ENCODE measurements at regions not wholly inside any gene's neighbourhood (a gene's known extent, or its start where the extent isn't known, plus 50 kb on each side); places are given as distances from the start of the nearest gene placed in this dataset.

- no peaks in the 10 kb centered on the region for H4K20me1 ChIP-seq (ENCODE audit: insufficient read depth)
- ChIA-PET POLR2A (no interaction called here), RAD21 (ENCODE audit: low non-redundant PET in 1 of 2, low total read pairs in 2 of 2, uncharacterized antibody in 2 of 2, unreplicated experiment in 2 of 2) (no interaction called here), CTCF (no interaction called here)
- no peaks in the 10 kb centered on the region for H3K79me2 ChIP-seq (ENCODE audit: insufficient read depth, low read length)
- 0 out of 2 replicates have a peak, but pooled peaks have one; percentile 13 for TF ChIP-seq ELF1 (IDR thresholded peaks at IDR 0.05; ENCODE audit: borderline replicate concordance, low read depth)
- TF ChIP-seq JUND (IDR thresholded peaks at IDR 0.05) = no peak
- no peak overlapping the region for H3K4me3 ChIP-seq (replicated peaks in 1 of 2; ENCODE audit: low read depth in 1 of 2, low read length in 2 of 2)
- no peaks in the 10 kb centered on the region; the same call in 1 of the 2 replicates for H3K27me3 ChIP-seq (ENCODE audit: insufficient read depth, low read length)
- H3K9me3 ChIP-seq (ENCODE audit: control insufficient read depth in 1 of 2, insufficient read depth in 1 of 2, low read depth in 1 of 2, low read length in 2 of 2) = no peaks in the 10 kb centered on the region
- no peak overlapping the region for H2AFZ ChIP-seq (ENCODE audit: low read depth, low read length, poor library complexity, severe bottlenecking)
- H3K9me2 ChIP-seq (ENCODE audit: insufficient read depth) = no peaks in the 10 kb centered on the region
- no peak overlapping the region for H3K27ac ChIP-seq (ENCODE audit: low read depth, low read length)
- DNase-seq (ENCODE audit: low read depth, low spot score) = no peak
- no peak overlapping the region for H3K9ac ChIP-seq (ENCODE audit: low read length)
- no peaks in the 10 kb centered on the region for H3K36me3 ChIP-seq (ENCODE audit: control insufficient read depth in 1 of 2, insufficient read depth in 2 of 2, low read length in 2 of 2)
- H3K4me1 ChIP-seq (ENCODE audit: control insufficient read depth in 1 of 2, insufficient read depth in 2 of 2, low read length in 2 of 2) = peaks cover 39 to 48% of the 10 kb centered on the region in 2 experiments
- ATAC-seq = no peak
- H3K4me2 ChIP-seq (ENCODE audit: low read length) = peak overlapping the region; percentile 34; the same call in 1 of the 2 replicates
- intact Hi-C loops (cut with micrococcal nuclease) = no loop called here
- no TSS peak for BruUV-seq (replicated peaks)
Measured at GRCh38 chr5:174612686-174613085, 111.7 kb upstream of the MSX2 start.

GRCh38 chr5:174614500-174615135 is 109.8 kb upstream of the MSX2 start:
- CTCF ChIA-PET = no interaction called here
- Histone ChIP-seq H4K20me1 (ENCODE audit: insufficient read depth) (no peaks in the 10 kb centered on the region), H3K4me2 (ENCODE audit: low read length) (no peak overlapping the region), H3K4me1 (ENCODE audit: control insufficient read depth in 1 of 2, insufficient read depth in 2 of 2, low read length in 2 of 2) (peaks cover 28 to 29% of the 10 kb centered on the region in 2 experiments), H3K27me3 (ENCODE audit: insufficient read depth, low read length) (peaks cover under 1% of the 10 kb centered on the region; the same call in 1 of the 2 replicates), H3K9me2 (ENCODE audit: insufficient read depth) (no peaks in the 10 kb centered on the region), H3K4me3 (replicated peaks in 1 of 2; ENCODE audit: low read depth in 1 of 2, low read length in 2 of 2) (no peak overlapping the region), H3K36me3 (ENCODE audit: control insufficient read depth in 1 of 2, insufficient read depth in 2 of 2, low read length in 2 of 2) (no peaks in the 10 kb centered on the region), H3K9ac (ENCODE audit: low read length) (no peak overlapping the region), H2AFZ (ENCODE audit: low read depth, low read length, poor library complexity, severe bottlenecking) (no peak overlapping the region), H3K9me3 (ENCODE audit: control insufficient read depth in 1 of 2, insufficient read depth in 1 of 2, low read depth in 1 of 2, low read length in 2 of 2) (no peaks in the 10 kb centered on the region), H3K79me2 (ENCODE audit: insufficient read depth, low read length) (no peaks in the 10 kb centered on the region), H3K27ac (ENCODE audit: low read depth, low read length) (no peak overlapping the region)
- RAD21 ChIA-PET (ENCODE audit: low non-redundant PET in 1 of 2, low total read pairs in 2 of 2, uncharacterized antibody in 2 of 2, unreplicated experiment in 2 of 2) = no interaction called here
- BruUV-seq (replicated peaks) = no TSS peak
- POLR2A ChIA-PET = interaction anchor here (0.6 to 1.0 kb wide), 2 partner anchors 12 to 226 kb away, joined by 3 read pairs; no protein-coding TSS in a partner anchor
- ATAC-seq (no peak), DNase-seq (ENCODE audit: low read depth, low spot score) (no peak)
- TF ChIP-seq ATF3 (IDR thresholded peaks at IDR 0.05) = no peak
- TF ChIP-seq SIN3A (IDR thresholded peaks at IDR 0.05; ENCODE audit: low read depth) = no peak
- TF ChIP-seq JUND (IDR thresholded peaks at IDR 0.05) = no peak
- no peak for TF ChIP-seq POLR2A (IDR thresholded peaks at IDR 0.05; ENCODE audit: borderline replicate concordance, extremely low read depth, insufficient read depth, insufficient read length)
- TF ChIP-seq EZH2phosphoT487 (IDR thresholded peaks at IDR 0.05; ENCODE audit: borderline replicate concordance) = no peak
- TF ChIP-seq FOSL1 (IDR thresholded peaks at IDR 0.05; ENCODE audit: low read depth) = no peak
- no peak for TF ChIP-seq ELF1 (IDR thresholded peaks at IDR 0.05; ENCODE audit: borderline replicate concordance, low read depth)
- no peak for TF ChIP-seq MAX (IDR thresholded peaks at IDR 0.05)
- TF ChIP-seq SP1 (IDR thresholded peaks at IDR 0.05; ENCODE audit: low read depth) = no peak
- TF ChIP-seq CEBPB (IDR thresholded peaks at IDR 0.05; ENCODE audit: low read depth) = no peak
- TF ChIP-seq POLR2AphosphoS5 (IDR thresholded peaks at IDR 0.05; ENCODE audit: low read depth, low read length) = no peak
- TF ChIP-seq RAD21 (IDR thresholded peaks at IDR 0.05; ENCODE audit: low read depth) = no peak
- no peak for TF ChIP-seq YY1 (IDR thresholded peaks at IDR 0.05; ENCODE audit: extremely low read depth, insufficient replicate concordance, low read depth, low read length)
- TF ChIP-seq REST (IDR thresholded peaks at IDR 0.05; ENCODE audit: low read depth) = no peak
- intact Hi-C loops (cut with micrococcal nuclease) = no loop called here

Data from HCT116 (cell line).